ENCODE measurements at regions not wholly inside any gene's neighbourhood (a gene's known extent, or its start where the extent isn't known, plus 50 kb on each side); places are given as distances from the start of the nearest gene placed in this dataset.

- no peak for TF ChIP-seq CTCF (IDR thresholded peaks at IDR 0.05)
Measured at GRCh38 chr2:76633276-76633921, 888.8 kb downstream of the LRRTM4 start.

GRCh38 chr2:76625101-76625500 is 897.1 kb downstream of the LRRTM4 start:
- no peak for TF ChIP-seq CTCF (IDR thresholded peaks at IDR 0.05)

- no peak for TF ChIP-seq CTCF (IDR thresholded peaks at IDR 0.05)
Measured at GRCh38 chr2:76613330-76613729, 902.6 kb upstream of the GCFC2 start.

DNA sequence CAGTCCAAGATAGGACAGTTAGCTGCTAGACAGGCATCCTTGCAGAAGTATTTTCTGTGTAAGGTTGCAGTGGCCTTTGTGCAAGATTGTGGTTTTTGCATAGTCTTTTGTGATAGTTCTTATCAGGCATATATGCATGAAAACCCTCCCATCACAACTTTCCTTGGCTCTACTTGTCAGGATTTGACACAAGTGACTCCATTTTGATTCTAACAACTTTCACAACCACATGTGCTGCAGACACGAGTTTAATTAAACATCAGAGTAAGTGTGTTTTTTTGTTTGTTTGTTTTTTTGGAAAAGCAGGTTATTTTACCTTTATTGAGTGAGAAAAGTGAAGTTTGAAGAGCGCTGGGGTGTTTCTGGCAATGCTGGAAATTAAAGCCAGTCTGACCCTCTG is 902.0 kb upstream of the GCFC2 start:
- TF ChIP-seq CTCF (IDR thresholded peaks at IDR 0.05): no peak

DNA sequence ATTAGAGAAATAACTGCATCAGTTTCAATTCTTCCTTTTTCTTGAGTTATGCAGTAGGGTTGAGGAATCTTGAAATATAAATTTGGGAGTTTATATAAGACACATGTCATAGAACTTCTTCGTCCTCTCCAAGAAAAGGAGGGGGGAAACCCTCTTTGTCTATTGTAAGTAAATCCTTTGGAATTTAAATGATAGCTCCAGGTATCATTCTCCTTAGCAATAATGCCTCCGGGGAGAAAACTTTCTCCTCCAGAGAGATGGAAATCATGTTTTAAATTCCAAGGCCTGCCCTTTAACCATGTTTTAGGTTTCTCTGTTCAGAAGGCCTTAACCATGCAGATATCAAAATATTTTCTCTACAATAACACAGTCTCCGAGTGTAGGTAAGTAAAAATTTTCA is 899.7 kb upstream of the GCFC2 start:
- no peak for TF ChIP-seq CTCF (IDR thresholded peaks at IDR 0.05)

- TF ChIP-seq CTCF (IDR thresholded peaks at IDR 0.05): peak; percentile 85
Measured at GRCh38 chr2:76599732-76600368, 889.1 kb upstream of the GCFC2 start.

DNA sequence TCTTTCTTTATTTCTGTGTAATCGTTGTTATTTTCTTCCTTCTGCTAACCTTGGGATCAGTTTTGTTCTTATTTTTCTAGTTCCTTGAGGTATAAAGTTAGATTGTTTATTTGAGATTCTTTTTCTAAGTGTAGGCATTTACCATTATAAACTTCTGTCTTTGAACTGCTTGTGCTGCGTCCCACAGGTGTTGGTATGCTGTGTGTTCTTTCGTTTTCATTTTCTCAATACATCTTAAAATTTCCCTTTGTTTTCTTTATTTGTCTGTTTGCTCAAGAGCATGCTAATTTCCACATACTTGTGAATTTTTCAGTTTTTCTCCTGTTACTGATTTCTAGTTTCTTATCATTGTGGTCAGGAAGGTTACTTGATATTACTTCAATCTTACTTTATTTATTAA is 873.8 kb upstream of the GCFC2 start:
- TF ChIP-seq CTCF (IDR thresholded peaks at IDR 0.05): no peak
